Activated T-helper 17 cell treated with anti-CD3 and anti-CD28 coated beads, Interleukin-2, amount 50 U/mL, for 72 hours (primary cell): ENCODE measurements at regions not wholly inside any gene's neighbourhood (a gene's known extent, or its start where the extent isn't known, plus 50 kb on each side); places are given as distances from the start of the nearest gene placed in this dataset.

Experiments
- ATAC-seq: fragments of 150-1000 bp; cut with Tn5 transposase; replicated peaks from 2 replicates; pipeline ENCODE4 v1.10.0; 2021; ENCODE audit warnings: mild to moderate bottlenecking, moderate library complexity
- H3K27ac Mint-ChIP-seq: one replicate; pipeline ENCODE4 v1.8.0; 2022; ENCODE audit warnings: mixed read lengths
- H3K27me3 Mint-ChIP-seq: one replicate; pipeline ENCODE4 v1.8.0; 2022; ENCODE audit warnings: mixed read lengths
- H3K36me3 Mint-ChIP-seq: one replicate; pipeline ENCODE4 v1.8.0; 2022; ENCODE audit warnings: low read depth, mild to moderate bottlenecking, mixed read lengths
- H3K4me1 Mint-ChIP-seq: one replicate; pipeline ENCODE4 v1.8.0; 2022; ENCODE audit warnings: mixed read lengths
- H3K4me3 Mint-ChIP-seq: one replicate; pipeline ENCODE4 v1.8.0; 2022; ENCODE audit warnings: mild to moderate bottlenecking, mixed read lengths
- H3K9me3 Mint-ChIP-seq: one replicate; pipeline ENCODE4 v1.8.0; 2022; ENCODE audit warnings: mixed read lengths

GRCh38 chr3:75076481-75076880 is 462.0 kb upstream of the CNTN3 start:
- H3K4me3 Mint-ChIP-seq, result no peak overlapping the region
- H3K4me1 Mint-ChIP-seq, result no peaks in the 10 kb centered on the region
- ATAC-seq, result no peak
- H3K36me3 Mint-ChIP-seq, result no peaks in the 10 kb centered on the region
- no peak overlapping the region for H3K27ac Mint-ChIP-seq
- no peaks in the 10 kb centered on the region for H3K9me3 Mint-ChIP-seq
- H3K27me3 Mint-ChIP-seq, result no peaks in the 10 kb centered on the region

- ATAC-seq, result no peak
Measured at GRCh38 chr3:75078290-75078689, 463.8 kb upstream of the CNTN3 start.

GRCh38 chr3:75082845-75083244 is 468.4 kb upstream of the CNTN3 start:
- H3K4me1 Mint-ChIP-seq, result no peaks in the 10 kb centered on the region
- no peaks in the 10 kb centered on the region for H3K27me3 Mint-ChIP-seq
- no peak for ATAC-seq
- no peaks in the 10 kb centered on the region for H3K36me3 Mint-ChIP-seq
- no peak overlapping the region for H3K4me3 Mint-ChIP-seq
- H3K27ac Mint-ChIP-seq, result no peak overlapping the region
- H3K9me3 Mint-ChIP-seq, result peaks cover 3% of the 10 kb centered on the region

More at GRCh38 chr3:75078290-75078689, 463.8 kb upstream of the CNTN3 start:
- Mint-ChIP-seq H3K27me3 (no peaks in the 10 kb centered on the region), H3K4me1 (no peaks in the 10 kb centered on the region), H3K4me3 (no peak overlapping the region), H3K36me3 (no peaks in the 10 kb centered on the region), H3K9me3 (no peaks in the 10 kb centered on the region), H3K27ac (no peak overlapping the region)

- H3K4me3 Mint-ChIP-seq, result no peak overlapping the region
- H3K27me3 Mint-ChIP-seq, result no peaks in the 10 kb centered on the region
- no peaks in the 10 kb centered on the region for H3K36me3 Mint-ChIP-seq
- no peak for ATAC-seq
- H3K9me3 Mint-ChIP-seq, result no peaks in the 10 kb centered on the region
- no peak overlapping the region for H3K27ac Mint-ChIP-seq
- H3K4me1 Mint-ChIP-seq, result no peaks in the 10 kb centered on the region
Measured at GRCh38 chr3:75089841-75090240, 475.4 kb upstream of the CNTN3 start.

GRCh38 chr3:75101329-75102147 is 487.1 kb upstream of the CNTN3 start:
- no peaks in the 10 kb centered on the region for H3K36me3 Mint-ChIP-seq
- H3K4me3 Mint-ChIP-seq, result no peak overlapping the region
- H3K27me3 Mint-ChIP-seq, result no peaks in the 10 kb centered on the region
- peaks cover 23% of the 10 kb centered on the region for H3K9me3 Mint-ChIP-seq
- H3K27ac Mint-ChIP-seq, result no peak overlapping the region
- ATAC-seq, result no peak
- H3K4me1 Mint-ChIP-seq, result no peaks in the 10 kb centered on the region

GRCh38 chr3:75110741-75111140 is 496.3 kb upstream of the CNTN3 start:
- no peak overlapping the region for H3K27ac Mint-ChIP-seq
- ATAC-seq, result no peak
- no peaks in the 10 kb centered on the region for H3K36me3 Mint-ChIP-seq
- H3K9me3 Mint-ChIP-seq, result peaks cover 8% of the 10 kb centered on the region
- H3K4me3 Mint-ChIP-seq, result no peak overlapping the region
- H3K4me1 Mint-ChIP-seq, result no peaks in the 10 kb centered on the region
- no peaks in the 10 kb centered on the region for H3K27me3 Mint-ChIP-seq

- H3K27me3 Mint-ChIP-seq, result no peaks in the 10 kb centered on the region
- no peak overlapping the region for H3K27ac Mint-ChIP-seq
- peaks cover 4% of the 10 kb centered on the region for H3K9me3 Mint-ChIP-seq
- no peak for ATAC-seq
- H3K4me1 Mint-ChIP-seq, result no peaks in the 10 kb centered on the region
- H3K4me3 Mint-ChIP-seq, result no peak overlapping the region
- no peaks in the 10 kb centered on the region for H3K36me3 Mint-ChIP-seq
Measured at GRCh38 chr3:75115695-75116094, 501.2 kb upstream of the CNTN3 start.

GRCh38 chr3:75118779-75119178 is 504.3 kb upstream of the CNTN3 start:
- no peak for ATAC-seq
- Mint-ChIP-seq H3K9me3 (no peaks in the 10 kb centered on the region), H3K4me3 (no peak overlapping the region), H3K27me3 (no peaks in the 10 kb centered on the region), H3K36me3 (no peaks in the 10 kb centered on the region), H3K27ac (no peak overlapping the region), H3K4me1 (no peaks in the 10 kb centered on the region)

- Mint-ChIP-seq H3K27me3 (no peaks in the 10 kb centered on the region), H3K9me3 (no peaks in the 10 kb centered on the region), H3K36me3 (no peaks in the 10 kb centered on the region), H3K4me1 (no peaks in the 10 kb centered on the region), H3K4me3 (no peak overlapping the region), H3K27ac (no peak overlapping the region)
- no peak for ATAC-seq
Measured at GRCh38 chr3:75126556-75126955, 512.1 kb upstream of the CNTN3 start.

- Mint-ChIP-seq H3K4me1 (no peaks in the 10 kb centered on the region), H3K4me3 (no peak overlapping the region), H3K36me3 (no peaks in the 10 kb centered on the region), H3K9me3 (no peaks in the 10 kb centered on the region), H3K27me3 (no peaks in the 10 kb centered on the region), H3K27ac (no peak overlapping the region)
- ATAC-seq, result no peak
Measured at GRCh38 chr3:75129101-75129500, 514.6 kb upstream of the CNTN3 start.

GRCh38 chr3:75136100-75136897 is 521.8 kb upstream of the CNTN3 start:
- no peak overlapping the region for H3K27ac Mint-ChIP-seq
- no peak for ATAC-seq
- peaks cover 9% of the 10 kb centered on the region for H3K9me3 Mint-ChIP-seq
- H3K4me3 Mint-ChIP-seq, result no peak overlapping the region
- H3K27me3 Mint-ChIP-seq, result no peaks in the 10 kb centered on the region
- no peaks in the 10 kb centered on the region for H3K4me1 Mint-ChIP-seq
- H3K36me3 Mint-ChIP-seq, result no peaks in the 10 kb centered on the region

GRCh38 chr3:75138345-75138744 is 523.9 kb upstream of the CNTN3 start:
- Mint-ChIP-seq H3K4me3 (no peak overlapping the region), H3K27ac (no peak overlapping the region), H3K9me3 (peaks cover 12% of the 10 kb centered on the region), H3K4me1 (no peaks in the 10 kb centered on the region), H3K36me3 (no peaks in the 10 kb centered on the region), H3K27me3 (no peaks in the 10 kb centered on the region)
- no peak for ATAC-seq

GRCh38 chr3:75140904-75141615 is 523.1 kb upstream of the FRG2C start:
- Mint-ChIP-seq H3K36me3 (no peaks in the 10 kb centered on the region), H3K9me3 (peaks cover 10% of the 10 kb centered on the region), H3K4me1 (no peaks in the 10 kb centered on the region), H3K27ac (no peak overlapping the region), H3K27me3 (no peaks in the 10 kb centered on the region), H3K4me3 (no peak overlapping the region)
- ATAC-seq, result no peak

- H3K36me3 Mint-ChIP-seq, result no peaks in the 10 kb centered on the region
Measured at GRCh38 chr3:75144406-75144805, 519.7 kb upstream of the FRG2C start.

More at GRCh38 chr3:75144406-75144805, 519.7 kb upstream of the FRG2C start:
- H3K9me3 Mint-ChIP-seq, result peaks cover 6% of the 10 kb centered on the region
- no peak for ATAC-seq
- H3K4me1 Mint-ChIP-seq, result no peaks in the 10 kb centered on the region
- no peak overlapping the region for H3K27ac Mint-ChIP-seq
- H3K27me3 Mint-ChIP-seq, result no peaks in the 10 kb centered on the region
- H3K4me3 Mint-ChIP-seq, result no peak overlapping the region
